Upper lobe of left lung (tissue), 4 donors: ENCODE measurements at regions not wholly inside any gene's neighbourhood (a gene's known extent, or its start where the extent isn't known, plus 50 kb on each side); places are given as distances from the start of the nearest gene placed in this dataset.

Experiments used
- POLR2A ChIP-seq, 4 donors: fragments of 450-650 bp; IDR thresholded peaks; one replicate each; pipeline ENCODE4 v1.5.1; 2016 to 2017; ENCODE audit warnings: antibody characterized with exemption in 4 of 4, mild to moderate bottlenecking in 2 of 4
- POLR2AphosphoS5 ChIP-seq, 2 donors: sonication (generic); formaldehyde crosslinking; IDR thresholded peaks; one replicate each; pipeline ENCODE4 v1.5.1; 2017; ENCODE audit warnings: antibody characterized with exemption in 2 of 2
- TF ChIP-seq, protein P1 (sequence below), 6 experiments: fragments of 450-650 bp in 4 of 6; fragments of 200-600 bp in 2 of 6; sonication (generic) in 2 of 6; IDR thresholded peaks; one replicate each; pipeline ENCODE4 v1.5.1; 2016 to 2019; ENCODE audit warnings: antibody characterized with exemption in 6 of 6

GRCh38 chr2:12987246-12987645 is 270.5 kb downstream of the TRIB2 start:
- no peak for TF ChIP-seq POLR2A (IDR thresholded peaks at IDR 0.05)
- TF ChIP-seq, protein P1, sequence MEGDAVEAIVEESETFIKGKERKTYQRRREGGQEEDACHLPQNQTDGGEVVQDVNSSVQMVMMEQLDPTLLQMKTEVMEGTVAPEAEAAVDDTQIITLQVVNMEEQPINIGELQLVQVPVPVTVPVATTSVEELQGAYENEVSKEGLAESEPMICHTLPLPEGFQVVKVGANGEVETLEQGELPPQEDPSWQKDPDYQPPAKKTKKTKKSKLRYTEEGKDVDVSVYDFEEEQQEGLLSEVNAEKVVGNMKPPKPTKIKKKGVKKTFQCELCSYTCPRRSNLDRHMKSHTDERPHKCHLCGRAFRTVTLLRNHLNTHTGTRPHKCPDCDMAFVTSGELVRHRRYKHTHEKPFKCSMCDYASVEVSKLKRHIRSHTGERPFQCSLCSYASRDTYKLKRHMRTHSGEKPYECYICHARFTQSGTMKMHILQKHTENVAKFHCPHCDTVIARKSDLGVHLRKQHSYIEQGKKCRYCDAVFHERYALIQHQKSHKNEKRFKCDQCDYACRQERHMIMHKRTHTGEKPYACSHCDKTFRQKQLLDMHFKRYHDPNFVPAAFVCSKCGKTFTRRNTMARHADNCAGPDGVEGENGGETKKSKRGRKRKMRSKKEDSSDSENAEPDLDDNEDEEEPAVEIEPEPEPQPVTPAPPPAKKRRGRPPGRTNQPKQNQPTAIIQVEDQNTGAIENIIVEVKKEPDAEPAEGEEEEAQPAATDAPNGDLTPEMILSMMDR (IDR thresholded peaks at IDR 0.05): no peak
- TF ChIP-seq POLR2AphosphoS5 (IDR thresholded peaks at IDR 0.05): no peak
